RWPE2 (cell line): ENCODE measurements at regions not wholly inside any gene's neighbourhood (a gene's known extent, or its start where the extent isn't known, plus 50 kb on each side); places are given as distances from the start of the nearest gene placed in this dataset.

Experiments used
- ATAC-seq: fragments of 200-7000 bp; cut with Tn5 transposase; 3 replicates; pipeline ENCODE4 v1.9.1; 2021; ENCODE audit warnings: low read depth
- DNase-seq: peaks from one replicate; pipeline ENCODE4 v3.0.0-alpha.2; 2020; ENCODE audit warnings: low spot score
- H3K27ac ChIP-seq: fragments of 450-650 bp; 2 replicates; pipeline ENCODE4 v1.5.1; 2017; ENCODE audit warnings: mild to moderate bottlenecking; ENCODE audit not compliant: poor library complexity, severe bottlenecking
- H3K27me3 ChIP-seq: fragments of 250-450 bp; sonication (Bioruptor Pico); 2 replicates; pipeline ENCODE4 v1.5.1; 2021; ENCODE audit warnings: mild to moderate bottlenecking, moderate library complexity; ENCODE audit not compliant: insufficient read depth, poor library complexity, severe bottlenecking
- H3K36me3 ChIP-seq: fragments of 250-450 bp; sonication (Bioruptor Pico); 2 replicates; pipeline ENCODE4 v1.5.1; 2020; ENCODE audit warnings: low read depth, mild to moderate bottlenecking, moderate library complexity
- H3K4me1 ChIP-seq: fragments of 250-450 bp; sonication (Bioruptor Pico); 2 replicates; pipeline ENCODE4 v1.5.1; 2021; ENCODE audit warnings: mild to moderate bottlenecking, moderate library complexity; ENCODE audit not compliant: insufficient read depth, poor library complexity, severe bottlenecking
- H3K4me3 ChIP-seq: fragments of 250-450 bp; sonication (Bioruptor Pico); 2 replicates; pipeline ENCODE4 v1.5.1; 2021; ENCODE audit warnings: mild to moderate bottlenecking, moderate library complexity; ENCODE audit not compliant: severe bottlenecking
- H3K9me3 ChIP-seq: fragments of 250-450 bp; sonication (Bioruptor Pico); 2 replicates; pipeline ENCODE4 v1.5.1; 2021; ENCODE audit warnings: mild to moderate bottlenecking, moderate library complexity; ENCODE audit not compliant: severe bottlenecking
- CTCF ChIP-seq: fragments of 450-650 bp; IDR thresholded peaks from one replicate; pipeline ENCODE4 v1.5.1; 2017; ENCODE audit warnings: mild to moderate bottlenecking, moderate library complexity; ENCODE audit not compliant: poor library complexity, severe bottlenecking

- Histone ChIP-seq H3K9me3 (no peaks in the 10 kb centered on the region), H3K36me3 (no peaks in the 10 kb centered on the region), H3K4me3 (no peak overlapping the region), H3K27me3 (no peaks in the 10 kb centered on the region), H3K27ac (no peak overlapping the region), H3K4me1 (no peaks in the 10 kb centered on the region)
- ATAC-seq (no peak), DNase-seq (no peak)
- no peak for TF ChIP-seq CTCF
These were observed 1069.2 kb upstream of the CHAC2 start for GRCh38 chr2:52698408-52698807.

- Histone ChIP-seq H3K27ac (no peak overlapping the region), H3K4me1 (no peaks in the 10 kb centered on the region), H3K36me3 (no peaks in the 10 kb centered on the region), H3K27me3 (no peaks in the 10 kb centered on the region), H3K4me3 (no peak overlapping the region), H3K9me3 (no peaks in the 10 kb centered on the region)
- ATAC-seq = no peak
- no peak for TF ChIP-seq CTCF
- no peak for DNase-seq
These were observed 1069.9 kb upstream of the CHAC2 start for GRCh38 chr2:52697690-52698089.

- no peak overlapping the region for H3K27ac ChIP-seq
- no peaks in the 10 kb centered on the region for H3K9me3 ChIP-seq
- no peak for ATAC-seq
- TF ChIP-seq CTCF = no peak
- H3K27me3 ChIP-seq = no peaks in the 10 kb centered on the region
- H3K36me3 ChIP-seq = no peaks in the 10 kb centered on the region
- no peak overlapping the region for H3K4me3 ChIP-seq
- no peak for DNase-seq
- H3K4me1 ChIP-seq = no peaks in the 10 kb centered on the region
These were observed 1071.9 kb upstream of the CHAC2 start for GRCh38 chr2:52695731-52696130.

GRCh38 chr2:52686935-52687334 lies 1080.7 kb upstream of the CHAC2 start:
- no peaks in the 10 kb centered on the region for H3K36me3 ChIP-seq

GRCh38 chr2:52676056-52676455 lies 1091.5 kb upstream of the CHAC2 start:
- Histone ChIP-seq H3K9me3 (no peaks in the 10 kb centered on the region), H3K27me3 (no peaks in the 10 kb centered on the region), H3K27ac (no peak overlapping the region), H3K4me3 (no peak overlapping the region), H3K4me1 (no peaks in the 10 kb centered on the region), H3K36me3 (no peaks in the 10 kb centered on the region)
- no peak for TF ChIP-seq CTCF
- DNase-seq (no peak), ATAC-seq (no peak)

More at GRCh38 chr2:52686935-52687334, 1080.7 kb upstream of the CHAC2 start:
- Histone ChIP-seq H3K4me3 (no peak overlapping the region), H3K27ac (no peak overlapping the region), H3K4me1 (no peaks in the 10 kb centered on the region), H3K27me3 (no peaks in the 10 kb centered on the region), H3K9me3 (no peaks in the 10 kb centered on the region)
- no peak for DNase-seq
- 0 out of 3 replicates have a peak, but pooled peaks have one; percentile 49 for ATAC-seq
- TF ChIP-seq CTCF = no peak
